Prostate gland (tissue), 2 donors: ENCODE measurements at regions not wholly inside any gene's neighbourhood (a gene's known extent, or its start where the extent isn't known, plus 50 kb on each side); places are given as distances from the start of the nearest gene placed in this dataset.

ENCODE experiments used
- CTCF ChIP-seq, 4 experiments: fragments of 200-600 bp in 2 of 4; fragments of 450-650 bp in 2 of 4; sonication (generic) in 2 of 4; IDR thresholded peaks; 1 replicate in 3 of 4; 2 replicates in 1 of 4; pipeline ENCODE4 v1.5.1; 2016 to 2019; ENCODE audit warnings: antibody characterized with exemption in 4 of 4, mild to moderate bottlenecking in 2 of 4, moderate library complexity in 2 of 4
- POLR2A ChIP-seq: fragments of 450-650 bp; IDR thresholded peaks from one replicate; pipeline ENCODE4 v1.6.1; 2016; ENCODE audit warnings: antibody characterized with exemption, mild to moderate bottlenecking

GRCh38 chr20:10826111-10826510 lies 152.3 kb upstream of the JAG1 start:
- TF ChIP-seq CTCF (IDR thresholded peaks at IDR 0.05), result no peak
- no peak for TF ChIP-seq POLR2A
